ENCODE measurements at regions not wholly inside any gene's neighbourhood (a gene's known extent, or its start where the extent isn't known, plus 50 kb on each side); places are given as distances from the start of the nearest gene placed in this dataset.
"Not testable (repeated sequence)": the region's sequence is repeated elsewhere in the genome, so short reads cannot be mapped to it uniquely, and the experiment has no call there.

- DNase-seq = not testable (repeated sequence)
These were observed 107.1 kb upstream of the TP53BP2 start for GRCh38 chr1:223952801-223953200.

DNA sequence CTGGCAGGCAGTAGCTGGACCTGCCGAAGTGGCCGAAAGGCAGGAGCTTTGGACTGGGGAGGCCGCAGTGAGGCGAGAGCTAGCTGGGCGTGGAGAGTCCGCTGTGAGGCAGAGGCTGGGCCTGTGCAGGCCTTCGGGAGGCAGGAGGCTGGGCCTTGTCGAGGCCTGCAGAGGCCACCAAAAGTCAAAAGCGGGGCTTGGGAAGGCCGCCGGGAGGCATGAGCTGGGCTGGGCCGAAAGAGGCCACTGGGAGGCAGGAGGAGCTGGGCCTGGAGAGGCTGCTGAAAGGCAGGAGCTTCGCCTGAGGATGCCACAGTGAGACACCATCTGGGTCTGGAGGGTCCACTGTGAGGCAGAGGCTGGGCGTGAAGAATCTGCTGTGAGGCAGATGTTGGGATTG is 105.8 kb upstream of the TP53BP2 start:
- not testable (repeated sequence) for DNase-seq

DNA sequence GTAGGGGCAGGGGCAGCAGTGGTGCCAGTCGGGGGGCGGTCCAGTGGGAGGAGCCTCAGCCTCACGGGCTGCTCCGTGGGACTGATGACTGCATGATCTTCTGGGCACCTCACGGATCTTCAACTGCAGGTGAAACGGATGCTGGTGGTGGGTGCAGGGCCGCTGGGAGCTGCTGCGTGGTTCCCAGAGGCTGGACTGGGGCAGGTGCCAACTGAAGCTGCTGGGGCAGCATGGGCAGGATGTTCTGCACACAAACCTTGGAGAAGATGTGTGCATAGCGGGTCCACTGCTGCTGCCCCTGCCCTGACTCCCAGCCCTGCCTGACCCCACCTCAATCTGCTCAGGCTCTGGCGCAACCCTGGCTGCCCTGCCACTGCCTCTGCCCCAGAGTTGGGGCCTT is 104.2 kb upstream of the TP53BP2 start:
- DNase-seq = not testable (repeated sequence)

DNA sequence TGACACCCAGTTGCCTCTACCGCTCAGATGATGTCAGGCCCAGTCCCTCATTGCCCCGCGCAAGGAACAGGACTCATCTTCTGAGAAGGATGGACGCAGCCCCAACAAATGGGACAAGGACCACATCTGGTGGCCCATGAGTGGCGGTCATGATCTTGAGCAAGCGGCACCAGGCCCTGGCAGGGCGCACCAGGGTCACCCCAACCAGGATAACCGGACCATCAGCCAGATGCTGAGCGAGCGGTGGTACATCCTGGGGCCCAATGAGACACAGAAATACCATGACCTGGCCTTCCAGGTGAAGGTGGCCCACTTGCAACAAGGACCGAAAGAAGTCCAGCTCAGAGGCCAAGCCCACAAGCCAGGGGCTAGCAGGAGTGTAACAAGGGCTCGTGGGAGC is 102.3 kb upstream of the TP53BP2 start:
- DNase-seq = not testable (repeated sequence)

- not testable (repeated sequence) for DNase-seq
These were observed 90.8 kb upstream of the TP53BP2 start for GRCh38 chr1:223936592-223936991.

- DNase-seq = not testable (repeated sequence)
These were observed 85.7 kb upstream of the TP53BP2 start for GRCh38 chr1:223931476-223931875.

- not testable (repeated sequence) for DNase-seq
These were observed 75.1 kb upstream of the TP53BP2 start for GRCh38 chr1:223920805-223921204.

- not testable (repeated sequence) for DNase-seq
These were observed 69.7 kb upstream of the TP53BP2 start for GRCh38 chr1:223915476-223915875.

DNA sequence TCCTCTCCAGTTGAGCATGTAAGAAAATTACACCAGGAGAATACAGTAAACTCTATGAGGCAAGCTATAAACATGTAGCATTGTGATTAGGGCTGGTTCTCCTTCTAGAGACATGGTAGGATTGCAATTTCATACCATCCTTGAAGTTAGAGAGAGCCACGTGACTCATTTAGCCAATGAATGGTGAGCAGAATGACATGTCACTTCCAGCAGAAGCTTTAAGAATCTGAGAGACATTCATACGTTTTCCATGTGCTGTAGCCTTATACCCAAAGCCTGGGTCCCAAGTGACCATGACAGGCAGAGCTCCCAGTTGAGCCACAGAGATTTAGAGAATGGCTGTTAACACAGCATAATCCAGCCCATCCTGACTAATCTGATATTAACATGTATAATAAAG is 68.0 kb upstream of the TP53BP2 start:
- DNase-seq = not testable (repeated sequence)

GRCh38 chr1:223907943-223908587 is 62.3 kb upstream of the TP53BP2 start:
- not testable (repeated sequence) for DNase-seq

GRCh38 chr1:223903221-223903620 is 57.5 kb upstream of the TP53BP2 start:
- not testable (repeated sequence) for DNase-seq

- not testable (repeated sequence) for DNase-seq
These were observed 54.0 kb upstream of the TP53BP2 start for GRCh38 chr1:223899775-223900174.

DNA sequence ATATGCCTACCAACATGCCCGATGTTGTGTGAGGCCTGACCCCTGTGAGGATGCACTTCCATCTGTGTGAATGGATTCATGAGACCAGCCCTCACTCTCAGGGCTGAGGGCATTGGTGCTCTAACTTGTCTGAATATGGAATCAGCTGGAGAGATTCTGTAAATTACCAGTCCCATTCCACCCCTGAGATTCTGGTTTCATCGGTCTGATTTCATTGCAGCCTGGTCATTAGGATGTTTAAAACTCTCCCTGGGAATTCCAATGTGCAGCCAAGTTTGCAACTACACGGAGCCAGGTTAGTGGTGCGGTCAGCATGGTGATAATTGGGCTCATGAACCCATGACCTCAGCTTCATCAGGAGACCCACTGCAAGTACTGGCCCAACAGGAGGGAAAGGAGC is 51.4 kb upstream of the TP53BP2 start:
- DNase-seq = not testable (repeated sequence)

DNA sequence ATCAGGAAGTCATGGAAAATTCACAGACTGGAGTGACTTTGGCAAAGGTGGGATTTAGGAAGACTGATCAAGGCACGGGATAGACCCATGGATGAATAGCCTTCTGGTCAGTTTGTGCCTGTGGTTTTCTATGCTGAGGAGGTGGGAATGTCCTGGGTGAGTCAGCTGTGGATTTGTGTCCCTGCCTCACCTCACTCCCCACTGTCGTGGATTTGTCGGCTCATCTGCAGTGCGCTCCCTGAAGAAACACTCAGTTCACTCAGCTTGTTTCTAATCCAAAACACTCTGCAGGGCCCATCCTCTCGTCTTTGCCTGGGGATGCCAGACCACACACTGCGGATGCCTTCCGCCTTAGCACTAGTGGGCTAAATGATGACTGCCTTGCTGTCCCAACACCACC is 50.2 kb upstream of the TP53BP2 start:
- DNase-seq = not testable (repeated sequence)

Measured in midbrain (tissue), 1 donor.